Left renal cortex interstitium (tissue), 4 donors: ENCODE measurements at regions not wholly inside any gene's neighbourhood (a gene's known extent, or its start where the extent isn't known, plus 50 kb on each side); places are given as distances from the start of the nearest gene placed in this dataset.
"Not testable (repeated sequence)": the region's sequence is repeated elsewhere in the genome, so short reads cannot be mapped to it uniquely, and the experiment has no call there.

Source experiments
- DNase-seq, 4 donors: peaks; one replicate each; pipeline ENCODE4 v3.0.0-alpha.2; 2013; ENCODE audit warnings: low read depth in 4 of 4, low spot score in 2 of 4, missing footprints in 1 of 4

GRCh38 chr5:2887481-2888348 is 136.2 kb upstream of the IRX2 start:
- DNase-seq: no peak

GRCh38 chr5:2886531-2886930 is 135.1 kb upstream of the IRX2 start:
- no peak for DNase-seq

- no peak for DNase-seq
Measured at GRCh38 chr5:2883771-2884170, 132.3 kb upstream of the IRX2 start.

GRCh38 chr5:2879701-2880100 is 128.2 kb upstream of the IRX2 start:
- DNase-seq: no peak

GRCh38 chr5:2877522-2877921 is 126.0 kb upstream of the IRX2 start:
- DNase-seq: no peak

- DNase-seq: no peak
Measured at GRCh38 chr5:2876183-2876582, 124.7 kb upstream of the IRX2 start.

GRCh38 chr5:2874099-2874498 is 122.6 kb upstream of the IRX2 start:
- DNase-seq: no peak

GRCh38 chr5:2872676-2873075 is 121.2 kb upstream of the IRX2 start:
- no peak for DNase-seq

- no peak for DNase-seq
Measured at GRCh38 chr5:2871282-2871681, 119.8 kb upstream of the IRX2 start.

GRCh38 chr5:2869471-2869870 is 118.0 kb upstream of the IRX2 start:
- DNase-seq: no peak

GRCh38 chr5:2867373-2867933 is 116.0 kb upstream of the IRX2 start:
- DNase-seq: no peak

GRCh38 chr5:2866662-2867372 is 115.3 kb upstream of the IRX2 start:
- no peak for DNase-seq

GRCh38 chr5:2865856-2866255 is 114.4 kb upstream of the IRX2 start:
- no peak for DNase-seq

GRCh38 chr5:2864515-2865105 is 113.1 kb upstream of the IRX2 start:
- no peak for DNase-seq

GRCh38 chr5:2863675-2864433 is 112.4 kb upstream of the IRX2 start:
- DNase-seq: no peak

- no peak for DNase-seq
Measured at GRCh38 chr5:2863133-2863532, 111.7 kb upstream of the IRX2 start.

GRCh38 chr5:2862176-2862575 is 110.7 kb upstream of the IRX2 start:
- DNase-seq: not testable (repeated sequence)

GRCh38 chr5:2861605-2862004 is 110.1 kb upstream of the IRX2 start:
- DNase-seq: no peak

- no peak for DNase-seq
Measured at GRCh38 chr5:2860101-2860500, 108.6 kb upstream of the IRX2 start.

- DNase-seq: no peak
Measured at GRCh38 chr5:2857837-2858236, 106.4 kb upstream of the IRX2 start.

GRCh38 chr5:2856206-2856605 is 104.7 kb upstream of the IRX2 start:
- no peak for DNase-seq
